ENCODE measurements at regions not wholly inside any gene's neighbourhood (a gene's known extent, or its start where the extent isn't known, plus 50 kb on each side); places are given as distances from the start of the nearest gene placed in this dataset.

- Mint-ChIP-seq H3K4me1 (no peaks in the 10 kb centered on the region), H3K9me3 (no peaks in the 10 kb centered on the region), H3K4me3 (no peak overlapping the region), H3K27me3 (ENCODE audit: low read depth) (no peaks in the 10 kb centered on the region), H3K27ac (no peak overlapping the region), H3K36me3 (no peaks in the 10 kb centered on the region)
- TF ChIP-seq, protein P1, sequence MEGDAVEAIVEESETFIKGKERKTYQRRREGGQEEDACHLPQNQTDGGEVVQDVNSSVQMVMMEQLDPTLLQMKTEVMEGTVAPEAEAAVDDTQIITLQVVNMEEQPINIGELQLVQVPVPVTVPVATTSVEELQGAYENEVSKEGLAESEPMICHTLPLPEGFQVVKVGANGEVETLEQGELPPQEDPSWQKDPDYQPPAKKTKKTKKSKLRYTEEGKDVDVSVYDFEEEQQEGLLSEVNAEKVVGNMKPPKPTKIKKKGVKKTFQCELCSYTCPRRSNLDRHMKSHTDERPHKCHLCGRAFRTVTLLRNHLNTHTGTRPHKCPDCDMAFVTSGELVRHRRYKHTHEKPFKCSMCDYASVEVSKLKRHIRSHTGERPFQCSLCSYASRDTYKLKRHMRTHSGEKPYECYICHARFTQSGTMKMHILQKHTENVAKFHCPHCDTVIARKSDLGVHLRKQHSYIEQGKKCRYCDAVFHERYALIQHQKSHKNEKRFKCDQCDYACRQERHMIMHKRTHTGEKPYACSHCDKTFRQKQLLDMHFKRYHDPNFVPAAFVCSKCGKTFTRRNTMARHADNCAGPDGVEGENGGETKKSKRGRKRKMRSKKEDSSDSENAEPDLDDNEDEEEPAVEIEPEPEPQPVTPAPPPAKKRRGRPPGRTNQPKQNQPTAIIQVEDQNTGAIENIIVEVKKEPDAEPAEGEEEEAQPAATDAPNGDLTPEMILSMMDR (IDR thresholded peaks at IDR 0.05; ENCODE audit: unreplicated experiment), result no peak
- DNase-seq (ENCODE audit: low spot score in 2 of 2, unreplicated experiment in 2 of 2), result no peak
Observed at GRCh38 chr11:69578167-69578566, 62.8 kb upstream of the CCND1 start.

DNA sequence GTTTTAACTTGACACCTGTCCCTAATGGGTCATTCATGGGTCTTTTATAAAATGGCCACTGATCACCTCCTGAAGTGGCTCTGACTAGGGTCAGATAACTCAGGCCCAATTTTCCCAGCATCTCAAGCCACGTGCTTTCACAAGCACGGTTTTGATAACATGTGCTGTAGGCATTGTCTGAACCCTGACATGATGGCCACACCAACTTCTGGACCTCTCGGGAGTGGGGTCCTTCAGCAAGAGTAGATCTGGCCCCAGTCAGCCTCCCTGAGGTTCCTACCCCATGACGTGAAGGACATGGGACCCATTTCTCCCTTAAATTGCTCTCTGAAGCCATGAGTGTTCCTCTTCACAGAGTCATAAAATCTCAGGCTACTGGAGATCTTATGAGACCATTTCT, 60.4 kb upstream of the CCND1 start:
- no peaks in the 10 kb centered on the region for H3K4me1 Mint-ChIP-seq
- no peak overlapping the region for H3K27ac Mint-ChIP-seq
- TF ChIP-seq, protein P1 (IDR thresholded peaks at IDR 0.05; ENCODE audit: unreplicated experiment), result no peak
- no peak for DNase-seq (ENCODE audit: low spot score in 2 of 2, unreplicated experiment in 2 of 2)
- H3K36me3 Mint-ChIP-seq, result no peaks in the 10 kb centered on the region
- H3K27me3 Mint-ChIP-seq (ENCODE audit: low read depth), result no peaks in the 10 kb centered on the region
- H3K9me3 Mint-ChIP-seq, result peaks cover 5% of the 10 kb centered on the region
- no peak overlapping the region for H3K4me3 Mint-ChIP-seq

- Mint-ChIP-seq H3K4me1 (no peaks in the 10 kb centered on the region), H3K9me3 (peaks cover 5% of the 10 kb centered on the region), H3K27ac (no peak overlapping the region), H3K27me3 (ENCODE audit: low read depth) (no peaks in the 10 kb centered on the region), H3K36me3 (no peaks in the 10 kb centered on the region), H3K4me3 (no peak overlapping the region)
- no peak for DNase-seq (ENCODE audit: low spot score in 2 of 2, unreplicated experiment in 2 of 2)
- TF ChIP-seq, protein P1 (IDR thresholded peaks at IDR 0.05; ENCODE audit: unreplicated experiment), result no peak
Observed at GRCh38 chr11:69582756-69583467, 58.0 kb upstream of the CCND1 start.

DNA sequence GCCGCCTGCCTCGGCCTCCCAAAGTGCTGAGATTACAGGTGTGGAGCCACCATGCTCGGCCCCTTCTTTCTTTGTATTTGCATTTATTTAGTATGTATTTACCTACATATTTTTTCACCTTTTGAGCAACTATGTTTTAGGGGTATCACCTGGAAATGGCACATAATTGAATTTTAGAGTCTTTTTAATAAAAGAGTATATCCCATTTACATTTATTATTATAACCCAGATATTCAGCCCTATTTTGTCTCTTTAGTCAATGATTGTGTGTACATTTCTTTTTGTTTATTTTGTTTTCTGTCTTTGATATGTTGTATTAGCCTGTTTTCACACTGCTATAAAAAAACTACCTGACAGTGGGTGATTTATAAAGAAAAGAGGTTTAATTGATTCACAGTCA, 56.8 kb upstream of the CCND1 start:
- Mint-ChIP-seq H3K36me3 (no peaks in the 10 kb centered on the region), H3K9me3 (peaks cover 5% of the 10 kb centered on the region), H3K4me3 (no peak overlapping the region), H3K27ac (no peak overlapping the region), H3K4me1 (no peaks in the 10 kb centered on the region), H3K27me3 (ENCODE audit: low read depth) (no peaks in the 10 kb centered on the region)
- TF ChIP-seq, protein P1 (IDR thresholded peaks at IDR 0.05; ENCODE audit: unreplicated experiment), result no peak
- DNase-seq (ENCODE audit: low spot score in 2 of 2, unreplicated experiment in 2 of 2), result no peak

DNA sequence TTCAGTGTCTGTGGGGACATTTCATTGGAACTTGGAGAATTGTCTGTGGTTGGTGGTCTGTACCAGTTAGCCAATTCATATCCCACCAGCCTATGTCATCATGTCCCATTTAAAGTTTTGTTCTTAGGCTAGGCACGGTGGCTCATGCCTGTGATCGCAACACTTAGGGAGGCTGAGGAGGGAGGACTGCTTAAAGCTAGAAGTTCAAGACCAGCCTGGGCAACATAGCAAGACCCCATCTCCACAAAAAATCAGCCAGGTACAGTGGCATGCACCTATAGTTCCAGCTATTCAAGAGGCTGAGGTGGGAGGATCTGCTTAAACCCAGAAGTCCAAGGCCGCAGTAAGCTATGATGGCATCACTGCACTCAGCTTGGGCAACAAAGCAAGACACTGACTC, 55.6 kb upstream of the CCND1 start:
- Mint-ChIP-seq H3K4me1 (no peaks in the 10 kb centered on the region), H3K9me3 (peaks cover 8% of the 10 kb centered on the region), H3K4me3 (no peak overlapping the region)

More for the DNA sequence above, 55.6 kb upstream of the CCND1 start:
- no peak overlapping the region for H3K27ac Mint-ChIP-seq
- no peak for DNase-seq (ENCODE audit: low spot score in 2 of 2, unreplicated experiment in 2 of 2)
- TF ChIP-seq, protein P1 (IDR thresholded peaks at IDR 0.05; ENCODE audit: unreplicated experiment), result no peak
- H3K36me3 Mint-ChIP-seq, result no peaks in the 10 kb centered on the region
- H3K27me3 Mint-ChIP-seq (ENCODE audit: low read depth), result no peaks in the 10 kb centered on the region
